KMS-11 (cell line): ENCODE measurements at regions not wholly inside any gene's neighbourhood (a gene's known extent, or its start where the extent isn't known, plus 50 kb on each side); places are given as distances from the start of the nearest gene placed in this dataset.

ENCODE experiments used
- H2AFZ ChIP-seq: fragments of 200-600 bp; sonication (generic); 2 replicates; pipeline ENCODE4 v1.6.1; 2016; ENCODE audit warnings: antibody characterized with exemption, mixed run types, low read depth
- H3K27ac ChIP-seq: fragments of 200-600 bp; sonication (generic); 2 replicates; pipeline ENCODE4 v1.6.1; 2016; ENCODE audit warnings: mild to moderate bottlenecking, mixed run types
- H3K27me3 ChIP-seq: fragments of 200-600 bp; sonication (generic); 2 replicates; pipeline ENCODE4 v1.6.1; 2017; ENCODE audit warnings: mild to moderate bottlenecking, low read depth, mixed run types, moderate library complexity; ENCODE audit not compliant: insufficient read depth
- H3K36me3 ChIP-seq: fragments of 200-600 bp; sonication (generic); 2 replicates; pipeline ENCODE4 v1.6.1; 2017; ENCODE audit warnings: mild to moderate bottlenecking, mixed run types; ENCODE audit not compliant: insufficient read depth
- H3K4me1 ChIP-seq: fragments of 200-600 bp; sonication (generic); 2 replicates; pipeline ENCODE4 v1.6.1; 2016; ENCODE audit warnings: mild to moderate bottlenecking, low read depth, mixed run types; ENCODE audit not compliant: poor library complexity, severe bottlenecking
- H3K4me2 ChIP-seq: fragments of 200-600 bp; sonication (generic); 2 replicates; pipeline ENCODE4 v1.7.0; 2016; ENCODE audit warnings: mild to moderate bottlenecking, mixed run types
- H3K4me3 ChIP-seq: fragments of 200-600 bp; sonication (generic); IDR thresholded peaks from 2 replicates; pipeline ENCODE4 v1.6.1; 2017; ENCODE audit warnings: low read depth, low read length, mixed read lengths; ENCODE audit not compliant: insufficient read depth
- H3K79me2 ChIP-seq: fragments of 200-600 bp; sonication (generic); 2 replicates; pipeline ENCODE4 v1.6.1; 2016; ENCODE audit warnings: low read depth, mixed run types; ENCODE audit not compliant: insufficient read depth
- H3K9ac ChIP-seq: fragments of 200-600 bp; sonication (generic); 2 replicates; pipeline ENCODE4 v1.6.1; 2016; ENCODE audit warnings: mild to moderate bottlenecking, mixed run types
- H4K20me1 ChIP-seq: fragments of 200-600 bp; sonication (generic); 2 replicates; pipeline ENCODE4 v1.6.1; 2016; ENCODE audit warnings: mild to moderate bottlenecking, mixed run types; ENCODE audit not compliant: insufficient read depth
- TF ChIP-seq, protein P1 (sequence below): fragments of 200-600 bp; sonication (generic); conservative IDR thresholded peaks from 2 replicates; pipeline ENCODE4 v1.6.1; 2017; ENCODE audit warnings: low read depth, mild to moderate bottlenecking, antibody characterized with exemption, low read length, moderate library complexity, mixed read lengths

DNA sequence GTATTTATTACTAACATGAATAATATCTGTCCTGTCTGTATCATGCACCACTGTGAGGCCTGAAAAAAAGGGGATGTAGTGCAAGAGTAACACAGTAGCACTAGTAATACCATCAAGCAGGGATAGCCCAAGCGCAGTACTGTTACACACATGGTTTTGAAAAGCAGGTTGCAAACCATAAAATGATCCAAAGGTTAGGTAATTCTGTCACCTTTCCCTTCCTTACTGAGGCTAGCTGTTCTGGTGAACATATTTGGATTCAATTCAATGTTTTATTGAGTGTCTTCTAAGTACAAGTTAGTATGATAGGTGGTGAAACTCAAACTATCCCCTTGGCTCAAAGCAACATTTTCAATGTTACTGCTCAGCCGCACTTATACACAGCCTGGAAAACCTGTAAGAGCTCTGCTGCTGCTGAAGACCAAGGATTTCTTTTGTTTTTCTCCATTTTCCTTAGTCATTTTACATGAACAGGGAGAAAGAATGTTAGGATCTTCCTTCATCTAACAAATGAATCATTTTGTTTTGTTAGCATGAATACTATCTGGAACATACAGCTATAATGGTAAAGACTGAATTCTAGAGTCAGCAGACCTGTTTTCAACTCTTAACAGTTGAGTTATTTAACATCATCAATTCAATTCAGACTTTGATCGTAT, 102.5 kb upstream of the ITPRID2 start:
- no peak overlapping the region for H3K4me3 ChIP-seq
- no peaks in the 10 kb centered on the region for H3K4me1 ChIP-seq
- no peak overlapping the region for H3K27ac ChIP-seq
- no peak overlapping the region for H3K9ac ChIP-seq
- TF ChIP-seq, protein P1, sequence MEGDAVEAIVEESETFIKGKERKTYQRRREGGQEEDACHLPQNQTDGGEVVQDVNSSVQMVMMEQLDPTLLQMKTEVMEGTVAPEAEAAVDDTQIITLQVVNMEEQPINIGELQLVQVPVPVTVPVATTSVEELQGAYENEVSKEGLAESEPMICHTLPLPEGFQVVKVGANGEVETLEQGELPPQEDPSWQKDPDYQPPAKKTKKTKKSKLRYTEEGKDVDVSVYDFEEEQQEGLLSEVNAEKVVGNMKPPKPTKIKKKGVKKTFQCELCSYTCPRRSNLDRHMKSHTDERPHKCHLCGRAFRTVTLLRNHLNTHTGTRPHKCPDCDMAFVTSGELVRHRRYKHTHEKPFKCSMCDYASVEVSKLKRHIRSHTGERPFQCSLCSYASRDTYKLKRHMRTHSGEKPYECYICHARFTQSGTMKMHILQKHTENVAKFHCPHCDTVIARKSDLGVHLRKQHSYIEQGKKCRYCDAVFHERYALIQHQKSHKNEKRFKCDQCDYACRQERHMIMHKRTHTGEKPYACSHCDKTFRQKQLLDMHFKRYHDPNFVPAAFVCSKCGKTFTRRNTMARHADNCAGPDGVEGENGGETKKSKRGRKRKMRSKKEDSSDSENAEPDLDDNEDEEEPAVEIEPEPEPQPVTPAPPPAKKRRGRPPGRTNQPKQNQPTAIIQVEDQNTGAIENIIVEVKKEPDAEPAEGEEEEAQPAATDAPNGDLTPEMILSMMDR: no peak
- H4K20me1 ChIP-seq: no peaks in the 10 kb centered on the region
- H3K4me2 ChIP-seq: no peak overlapping the region
- H3K36me3 ChIP-seq: no peaks in the 10 kb centered on the region
- H3K27me3 ChIP-seq: no peaks in the 10 kb centered on the region
- H3K79me2 ChIP-seq: no peaks in the 10 kb centered on the region
- no peak overlapping the region for H2AFZ ChIP-seq

DNA sequence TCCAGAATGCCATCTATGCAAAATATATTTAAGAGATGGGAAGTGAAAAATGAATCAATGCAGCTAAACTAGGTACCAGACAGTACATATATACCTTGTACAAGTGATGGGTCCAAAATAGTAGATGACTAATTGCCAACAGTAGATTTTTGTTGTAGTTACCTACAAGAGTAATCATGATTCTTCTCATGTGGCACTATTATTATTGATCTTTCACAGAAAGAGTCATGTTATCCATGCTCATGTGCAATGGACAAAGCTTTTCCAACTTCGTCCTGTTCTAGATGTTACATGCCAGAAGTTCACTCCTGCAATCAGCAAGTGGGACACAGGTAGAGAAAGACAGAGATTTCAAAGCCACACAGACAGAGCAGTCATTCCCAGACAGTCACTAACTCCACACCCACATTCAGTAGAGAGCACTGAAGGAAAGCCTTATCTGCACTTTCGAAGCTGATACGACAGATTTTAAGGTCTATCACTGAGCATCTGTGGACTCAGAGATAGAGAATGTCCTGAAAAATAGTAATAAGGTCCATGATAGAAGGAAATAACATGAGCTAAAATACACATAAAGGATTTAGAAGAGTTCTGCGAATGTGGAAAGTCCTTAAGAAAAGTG, 101.6 kb upstream of the ITPRID2 start:
- Histone ChIP-seq H2AFZ (no peak overlapping the region), H3K4me3 (no peak overlapping the region), H3K27ac (no peak overlapping the region), H3K79me2 (no peaks in the 10 kb centered on the region), H3K4me2 (no peak overlapping the region), H4K20me1 (no peaks in the 10 kb centered on the region), H3K4me1 (no peaks in the 10 kb centered on the region), H3K27me3 (no peaks in the 10 kb centered on the region), H3K9ac (no peak overlapping the region), H3K36me3 (no peaks in the 10 kb centered on the region)
- TF ChIP-seq, protein P1: no peak

DNA sequence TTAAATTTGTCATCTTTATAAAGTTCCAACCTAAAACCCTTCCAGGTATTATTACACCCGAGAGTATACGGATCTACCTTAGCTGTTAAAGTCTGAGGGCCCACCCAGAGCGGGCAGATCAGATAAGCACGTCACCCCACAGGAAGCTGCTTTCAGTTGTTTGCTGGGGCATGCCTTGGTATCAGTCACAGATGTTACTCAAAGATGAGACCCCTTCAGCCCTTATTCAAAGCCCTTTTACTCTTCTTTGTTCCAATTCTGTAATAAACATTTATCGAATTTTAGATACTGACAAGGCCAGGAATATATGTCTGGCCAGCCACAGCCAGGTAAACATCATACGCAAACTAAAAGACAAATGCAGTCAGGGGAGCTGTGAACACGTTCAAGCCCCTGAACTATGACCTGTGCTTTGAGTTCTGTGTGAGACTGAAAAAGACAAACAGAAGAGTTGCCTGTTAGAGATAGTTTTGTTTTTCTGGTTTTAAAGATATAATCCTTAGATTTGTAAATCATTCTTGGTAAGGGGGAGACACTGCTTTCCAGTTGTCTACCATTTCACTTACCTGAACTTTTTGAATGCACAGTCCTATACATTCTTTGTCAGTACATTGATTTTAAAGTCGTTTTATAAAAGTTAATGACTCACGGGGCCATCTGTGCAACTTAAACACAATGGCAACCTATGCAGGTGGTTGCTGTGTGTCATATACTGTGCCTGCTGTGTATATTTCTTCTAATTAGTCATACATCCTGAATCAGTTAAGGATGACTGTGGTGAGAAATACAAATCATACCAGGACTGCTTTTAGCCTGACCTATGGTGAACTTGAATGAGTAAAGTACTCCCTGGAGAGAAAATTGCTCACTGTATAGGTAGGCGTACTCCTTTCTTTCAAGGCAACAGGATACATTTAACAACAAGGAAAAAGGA, 100.5 kb upstream of the ITPRID2 start:
- TF ChIP-seq, protein P1: no peak
- no peaks in the 10 kb centered on the region for H3K4me1 ChIP-seq
- no peak overlapping the region for H3K9ac ChIP-seq

DNA sequence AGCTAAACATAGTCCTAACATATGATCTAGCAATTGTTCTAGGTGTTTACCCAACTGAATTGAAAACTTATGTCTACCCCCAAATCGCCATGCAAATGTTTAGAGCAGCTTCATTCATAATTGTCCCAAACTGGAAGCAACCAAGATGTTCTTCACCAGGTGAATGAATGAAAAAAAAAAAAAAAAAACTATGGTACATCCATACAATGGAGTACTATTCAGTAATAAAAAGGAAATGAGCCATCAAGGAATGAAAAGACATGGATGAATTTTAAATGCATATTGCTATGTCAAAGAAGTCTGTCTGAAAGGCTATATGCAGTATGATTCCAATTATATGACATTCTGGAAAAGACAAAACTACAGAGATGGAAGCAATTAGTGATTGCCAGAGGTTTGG, 98.6 kb upstream of the ITPRID2 start:
- no peaks in the 10 kb centered on the region for H3K36me3 ChIP-seq
- no peaks in the 10 kb centered on the region for H3K4me1 ChIP-seq
- TF ChIP-seq, protein P1: no peak
- no peak overlapping the region for H3K9ac ChIP-seq
- H4K20me1 ChIP-seq: no peaks in the 10 kb centered on the region
- no peak overlapping the region for H2AFZ ChIP-seq
- H3K27ac ChIP-seq: no peak overlapping the region
- no peaks in the 10 kb centered on the region for H3K27me3 ChIP-seq
- H3K4me3 ChIP-seq: no peak overlapping the region
- no peak overlapping the region for H3K4me2 ChIP-seq
- no peaks in the 10 kb centered on the region for H3K79me2 ChIP-seq

More for the DNA sequence above, 100.5 kb upstream of the ITPRID2 start:
- Histone ChIP-seq H3K4me2 (no peak overlapping the region), H4K20me1 (no peaks in the 10 kb centered on the region), H3K27ac (no peak overlapping the region), H2AFZ (no peak overlapping the region), H3K79me2 (no peaks in the 10 kb centered on the region), H3K27me3 (no peaks in the 10 kb centered on the region), H3K36me3 (no peaks in the 10 kb centered on the region), H3K4me3 (no peak overlapping the region)
